Sciatic nerve (tissue), 2 donors: ENCODE measurements at regions not wholly inside any gene's neighbourhood (a gene's known extent, or its start where the extent isn't known, plus 50 kb on each side); places are given as distances from the start of the nearest gene placed in this dataset.
"Not testable (repeated sequence)": the region's sequence is repeated elsewhere in the genome, so short reads cannot be mapped to it uniquely, and the experiment has no call there.

Source experiments
- ATAC-seq: fragments of 200-7000 bp; cut with Tn5 transposase; one replicate; pipeline ENCODE4 v1.9.1; 2020; ENCODE audit warnings: mild to moderate bottlenecking, moderate library complexity
- DNase-seq: peaks from one replicate; pipeline ENCODE4 v3.0.0-alpha.2; 2020; ENCODE audit warnings: low spot score
- intact Hi-C: fragments of 100-400 bp; cut with DNase I; formaldehyde crosslinking; loops from one replicate; pipeline ENCODE4 v1.14.2; 2022
- donor health status: DM: no; HTN: no; CAD: no.
- donor health status: DM: no; HTN: no; CAD: no.

DNA sequence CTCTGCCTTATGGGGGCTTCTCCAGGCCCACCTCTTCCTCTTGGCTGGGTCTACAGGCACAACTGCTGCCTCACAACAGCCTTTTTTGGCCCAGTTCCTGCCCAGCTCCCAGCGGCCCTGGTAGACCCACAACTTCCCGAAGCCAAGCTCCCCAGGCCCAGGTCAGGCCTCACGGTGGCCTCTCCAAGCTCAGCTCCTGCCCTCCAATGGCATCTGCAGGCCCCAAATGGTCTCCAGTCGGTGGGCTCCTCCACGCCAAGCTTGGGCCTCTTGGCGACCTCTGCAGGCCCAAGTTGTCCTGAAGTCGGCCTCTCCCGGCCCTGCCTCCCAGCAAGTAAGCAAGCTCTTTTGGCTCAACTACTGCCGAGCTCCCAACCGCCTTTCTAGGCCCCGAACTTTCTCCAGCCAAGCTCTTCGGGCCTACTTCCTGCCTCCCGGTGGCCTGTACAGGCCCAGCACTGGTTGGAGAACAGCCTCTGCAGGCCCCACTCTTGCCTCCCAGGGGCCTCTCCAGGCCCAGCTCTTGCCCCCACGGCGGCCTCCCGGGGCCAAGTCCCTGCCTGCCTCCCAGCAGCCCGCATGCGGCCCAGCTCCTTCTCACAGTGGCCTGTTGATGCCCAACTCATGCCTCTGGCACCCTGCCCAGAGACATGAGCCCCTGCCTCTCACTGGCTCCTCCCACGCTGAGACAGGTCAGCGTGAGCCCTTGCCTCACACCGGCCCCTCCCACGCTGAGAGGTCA is 354.6 kb downstream of the ZNF37A start:
- intact Hi-C loops, ATAC-seq, DNase-seq: not testable (repeated sequence)

DNA sequence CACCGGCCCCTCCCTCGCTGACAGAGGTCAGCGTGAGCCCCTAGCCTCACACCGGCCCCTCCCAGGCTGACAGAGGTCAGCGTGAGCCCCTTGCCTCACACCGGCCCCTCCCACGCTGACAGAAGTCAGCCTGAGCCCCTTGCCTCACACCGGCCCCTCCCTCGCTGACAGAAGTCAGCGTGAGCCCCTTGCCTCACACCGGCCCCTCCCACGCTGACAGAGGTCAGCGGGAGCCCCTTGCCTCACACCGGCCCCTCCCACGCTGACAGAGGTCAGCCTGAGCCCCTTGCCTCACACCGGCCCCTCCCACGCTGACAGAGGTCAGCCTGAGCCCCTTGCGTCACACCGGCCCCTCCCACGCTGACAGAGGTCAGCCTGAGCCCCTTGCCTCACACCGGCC is 355.5 kb downstream of the ZNF37A start:
- ATAC-seq, result not testable (repeated sequence)

DNA sequence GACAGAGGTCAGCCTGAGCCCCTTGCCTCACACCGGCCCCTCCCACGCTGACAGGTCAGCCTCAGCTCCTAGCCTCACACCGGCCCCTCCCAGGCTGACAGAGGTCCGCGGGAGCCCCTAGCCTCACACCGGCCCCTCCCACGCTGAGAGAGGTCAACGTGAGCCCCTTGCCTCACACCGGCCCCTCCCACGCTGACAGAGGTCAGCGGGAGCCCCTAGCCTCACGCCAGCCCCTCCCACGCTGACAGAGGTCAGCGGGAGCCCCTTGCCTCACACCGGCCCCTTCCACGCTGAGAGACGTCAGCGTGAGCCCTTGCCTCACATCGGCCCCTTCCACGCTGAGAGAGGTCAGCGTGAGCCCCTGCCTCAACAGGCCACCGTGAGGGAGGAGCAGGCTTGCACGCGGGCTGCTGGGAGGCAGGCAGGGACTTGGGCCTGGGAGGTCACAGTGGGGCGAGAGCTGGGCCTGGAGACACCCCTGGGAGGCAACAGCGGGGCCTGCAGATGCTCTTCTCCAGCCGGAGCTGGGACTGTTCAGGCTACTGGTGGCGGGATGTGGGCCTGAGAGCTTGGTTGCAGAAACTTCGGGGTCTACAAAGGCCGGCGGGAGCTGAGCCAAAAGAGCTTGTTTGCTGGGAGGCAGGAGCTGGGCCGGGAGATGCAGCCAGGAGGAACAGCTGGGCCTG is 356.4 kb downstream of the ZNF37A start:
- DNase-seq, intact Hi-C loops, ATAC-seq: not testable (repeated sequence)

More for the DNA sequence above, 355.5 kb downstream of the ZNF37A start:
- DNase-seq, intact Hi-C loops: not testable (repeated sequence)

DNA sequence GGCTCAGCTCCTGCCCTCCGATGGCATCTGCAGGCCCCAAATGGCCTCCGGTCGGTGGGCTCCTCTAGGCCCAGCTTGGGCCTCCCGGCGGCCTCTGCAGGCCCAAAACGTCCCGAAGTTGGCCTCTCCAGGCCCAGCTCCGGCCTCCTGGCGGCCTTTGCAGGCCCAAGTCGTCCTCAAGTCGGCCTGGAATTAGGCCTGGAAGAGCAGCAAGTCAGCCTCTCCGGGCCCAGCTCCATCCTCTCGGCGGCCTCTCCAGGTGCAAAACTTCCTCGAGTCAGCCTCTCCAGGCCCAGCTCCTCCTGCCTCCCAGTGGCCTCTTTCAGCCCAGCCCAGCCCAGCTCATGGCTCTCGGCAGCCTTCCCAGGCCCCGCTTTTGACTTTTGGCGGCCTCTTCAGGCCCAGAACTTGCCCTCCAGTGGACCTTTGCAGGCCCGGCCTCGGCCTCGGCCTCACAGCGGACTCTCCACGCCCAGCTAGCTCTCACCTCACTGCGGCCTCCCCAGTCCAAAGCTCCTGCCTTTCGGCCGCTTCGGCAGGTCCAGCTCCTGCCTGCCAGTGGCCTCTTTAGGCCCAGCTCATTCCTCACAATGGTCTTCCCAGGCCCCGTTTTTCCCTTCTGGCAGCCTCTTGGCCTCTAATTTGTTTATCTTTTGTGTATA is 357.3 kb downstream of the ZNF37A start:
- DNase-seq, intact Hi-C loops, ATAC-seq: not testable (repeated sequence)
